Endothelial cell of umbilical vein (primary cell): ENCODE measurements at regions not wholly inside any gene's neighbourhood (a gene's known extent, or its start where the extent isn't known, plus 50 kb on each side); places are given as distances from the start of the nearest gene placed in this dataset.

Experiments used
- CTCF ChIP-seq, 2 donors: IDR thresholded peaks; 1 replicate in 1 of 2; 2 replicates in 1 of 2; pipeline ENCODE4 v1.5.1; 2011; ENCODE audit warnings: low read length in 2 of 2, mild to moderate bottlenecking in 2 of 2, moderate library complexity in 2 of 2, control low read depth in 1 of 2, inconsistent platforms in 1 of 2, low read depth in 1 of 2; ENCODE audit not compliant: insufficient read depth in 1 of 2; ENCODE audit errors: extremely low read depth in 1 of 2
- EZH2 ChIP-seq: IDR thresholded peaks from 2 replicates; pipeline ENCODE4 v1.6.1; 2012; ENCODE audit warnings: borderline replicate concordance, low read depth, mild to moderate bottlenecking, moderate library complexity, low read length, inconsistent platforms; ENCODE audit not compliant: severe bottlenecking
- FOS ChIP-seq: IDR thresholded peaks from 2 replicates; pipeline ENCODE4 v1.6.1; 2011; ENCODE audit warnings: mild to moderate bottlenecking, low read length, moderate library complexity, borderline replicate concordance; ENCODE audit not compliant: insufficient read depth
- MAX ChIP-seq: IDR thresholded peaks from 2 replicates; pipeline ENCODE4 v1.6.1; 2011; ENCODE audit not compliant: insufficient read depth, insufficient read length
- POLR2A ChIP-seq: IDR thresholded peaks from 2 replicates; pipeline ENCODE4 v1.6.1; 2012; ENCODE audit warnings: low read depth, mild to moderate bottlenecking, control low read depth, low read length
- POLR2AphosphoS5 ChIP-seq: IDR thresholded peaks from 2 replicates; pipeline ENCODE4 v1.6.1; 2012; ENCODE audit warnings: low read depth, mild to moderate bottlenecking, control low read depth, low read length, moderate library complexity; ENCODE audit not compliant: insufficient read depth

GRCh38 chr7:69377191-69377590 is 221.1 kb upstream of the AUTS2 start:
- TF ChIP-seq CTCF (IDR thresholded peaks at IDR 0.05; ENCODE audit: extremely low read depth in 1 of 2, insufficient read depth in 1 of 2, low read depth in 1 of 2, low read length in 2 of 2) (no peak), EZH2 (no peak), POLR2A (no peak), MAX (no peak), FOS (no peak), POLR2AphosphoS5 (no peak)
